Endothelial cell of umbilical vein (primary cell): ENCODE measurements at regions not wholly inside any gene's neighbourhood (a gene's known extent, or its start where the extent isn't known, plus 50 kb on each side); places are given as distances from the start of the nearest gene placed in this dataset.

Experiments used
- BruUV-seq: library from RNA; stranded (reverse); fragments of 400-500 nt; replicated peaks from 2 replicates; lab custom pipeline; 2021; lab: Mats Ljungman, UMichigan
- CTCF ChIA-PET: fragments of 300-600, 350-600 bp; sonication (Branson Sonifier 250); formaldehyde crosslinking; loops from one replicate; lab custom pipeline; 2021; ENCODE audit warnings: antibody characterized with exemption, inconsistent platforms; lab: Charles Lee
- POLR2A ChIA-PET: fragments of 300-600, 350-600 bp; sonication (Branson Sonifier 250); formaldehyde crosslinking; loops from one replicate; lab custom pipeline; 2021; ENCODE audit warnings: antibody characterized with exemption, inconsistent platforms; lab: Charles Lee
- DNase-seq: peaks from one replicate; pipeline ENCODE4 v3.0.0-alpha.2; 2011; ENCODE audit warnings: low read depth, low spot score
- FAIRE-seq: peaks from 2 replicates; lab custom pipeline; 2011; peaks lifted over from hg19 to GRCh38; lab: Jason Lieb, UNC
- H2AFZ ChIP-seq: 2 replicates; pipeline ENCODE4 v1.6.0; 2012; ENCODE audit warnings: low read depth, low read length, control low read depth, inconsistent platforms
- H3K27ac ChIP-seq: 2 replicates; pipeline ENCODE4 v1.5.1; 2011; ENCODE audit warnings: low read depth, mild to moderate bottlenecking, control low read depth, low read length, moderate library complexity; ENCODE audit not compliant: insufficient read depth
- H3K27me3 ChIP-seq, 2 experiments: 2 replicates each; pipeline versions ENCODE4 v1.6.0 to v1.6.1; 2011; ENCODE audit warnings: low read length in 2 of 2, mixed read lengths in 1 of 2; ENCODE audit not compliant: control insufficient read depth in 2 of 2, insufficient read depth in 2 of 2
- H3K36me3 ChIP-seq, 2 experiments: 2 replicates in 1 of 2; 3 replicates in 1 of 2; pipeline ENCODE4 v1.5.1; 2011; ENCODE audit warnings: low read length in 2 of 2, mild to moderate bottlenecking in 1 of 2, moderate library complexity in 1 of 2; ENCODE audit not compliant: control insufficient read depth in 2 of 2, insufficient read depth in 2 of 2; ENCODE audit errors: extremely low read depth in 1 of 2
- H3K4me1 ChIP-seq: 3 replicates; pipeline ENCODE4 v1.5.1; 2011; ENCODE audit warnings: mild to moderate bottlenecking, low read length; ENCODE audit not compliant: control insufficient read depth, insufficient read depth; ENCODE audit errors: extremely low read depth
- H3K4me2 ChIP-seq: 2 replicates; pipeline ENCODE4 v1.6.1; 2011; ENCODE audit warnings: low read length, control low read depth, mixed read lengths; ENCODE audit not compliant: insufficient read depth
- H3K4me3 ChIP-seq, 3 experiments: fragments of 200-600 bp in 1 of 3; sonication (generic), shearing (Covaris generic) in 1 of 3; replicated peaks in 1 of 3; 2 replicates each; pipeline ENCODE4 v1.5.1; 2011 to 2016; ENCODE audit warnings: control low read depth in 3 of 3, low read length in 3 of 3, mild to moderate bottlenecking in 2 of 3, inconsistent platforms in 1 of 3, low read depth in 1 of 3, moderate library complexity in 1 of 3; ENCODE audit not compliant: insufficient read depth in 1 of 3
- H3K79me2 ChIP-seq: 2 replicates; pipeline ENCODE4 v1.6.0; 2012; ENCODE audit warnings: low read length, inconsistent platforms; ENCODE audit not compliant: control insufficient read depth, insufficient read depth
- H3K9ac ChIP-seq: replicated peaks from 2 replicates; pipeline ENCODE3; 2011; ENCODE audit warnings: low read length, control low read depth; ENCODE audit not compliant: insufficient read depth; ENCODE audit errors: extremely low read depth
- H3K9me1 ChIP-seq: replicated peaks from 3 replicates; pipeline ENCODE4 v1.6.0; 2011; ENCODE audit warnings: mild to moderate bottlenecking, low read length; ENCODE audit not compliant: control insufficient read depth, insufficient read depth; ENCODE audit errors: extremely low read depth
- H3K9me3 ChIP-seq: replicated peaks from 2 replicates; pipeline ENCODE4 v1.5.1; 2012; ENCODE audit warnings: low read length, inconsistent platforms; ENCODE audit not compliant: control insufficient read depth, insufficient read depth
- H4K20me1 ChIP-seq: replicated peaks from 2 replicates; pipeline ENCODE3; 2011; ENCODE audit warnings: mild to moderate bottlenecking, low read length; ENCODE audit not compliant: control insufficient read depth, insufficient read depth; ENCODE audit errors: extremely low read depth
- CTCF ChIP-seq, 2 donors: IDR thresholded peaks; 1 replicate in 1 of 2; 2 replicates in 1 of 2; pipeline ENCODE4 v1.5.1; 2011; ENCODE audit warnings: low read length in 2 of 2, mild to moderate bottlenecking in 2 of 2, moderate library complexity in 2 of 2, control low read depth in 1 of 2, inconsistent platforms in 1 of 2, low read depth in 1 of 2; ENCODE audit not compliant: insufficient read depth in 1 of 2; ENCODE audit errors: extremely low read depth in 1 of 2
- EZH2 ChIP-seq: IDR thresholded peaks from 2 replicates; pipeline ENCODE4 v1.6.1; 2012; ENCODE audit warnings: borderline replicate concordance, low read depth, mild to moderate bottlenecking, moderate library complexity, low read length, inconsistent platforms; ENCODE audit not compliant: severe bottlenecking
- FOS ChIP-seq: IDR thresholded peaks from 2 replicates; pipeline ENCODE4 v1.6.1; 2011; ENCODE audit warnings: mild to moderate bottlenecking, low read length, moderate library complexity, borderline replicate concordance; ENCODE audit not compliant: insufficient read depth
- GATA2 ChIP-seq: IDR thresholded peaks from 2 replicates; pipeline ENCODE4 v1.7.0; 2011; ENCODE audit warnings: low read depth, mild to moderate bottlenecking, moderate library complexity, mixed read lengths, low read length; ENCODE audit not compliant: insufficient read length, insufficient read depth
- JUN ChIP-seq: IDR thresholded peaks from 2 replicates; pipeline ENCODE4 v1.6.1; 2011; ENCODE audit warnings: borderline replicate concordance, low read depth; ENCODE audit not compliant: insufficient read length, insufficient read depth
- MAX ChIP-seq: IDR thresholded peaks from 2 replicates; pipeline ENCODE4 v1.6.1; 2011; ENCODE audit not compliant: insufficient read depth, insufficient read length
- MYC ChIP-seq: IDR thresholded peaks from one replicate; pipeline ENCODE4 v1.6.1; 2011; ENCODE audit warnings: mild to moderate bottlenecking, low read depth, low read length
- POLR2A ChIP-seq: IDR thresholded peaks from 2 replicates; pipeline ENCODE4 v1.6.1; 2012; ENCODE audit warnings: low read depth, mild to moderate bottlenecking, control low read depth, low read length
- POLR2AphosphoS5 ChIP-seq: IDR thresholded peaks from 2 replicates; pipeline ENCODE4 v1.6.1; 2012; ENCODE audit warnings: low read depth, mild to moderate bottlenecking, control low read depth, low read length, moderate library complexity; ENCODE audit not compliant: insufficient read depth
- dilution Hi-C: fragments of 300-500 bp; cut with MboI; formaldehyde crosslinking; loops from one replicate; pipeline ENCODE4 v1.15.0; 2019; ENCODE audit warnings: low sequenced_read_pairs; ENCODE audit not compliant: extremely low pct_ligation_motif_present
- intact Hi-C: fragments of 100-400 bp; cut with micrococcal nuclease; formaldehyde crosslinking; loops from one replicate; pipeline ENCODE4 v1.10.0; 2022

GRCh38 chr18:64539847-64540246 is 391.0 kb upstream of the LINC00305 start:
- ChIA-PET POLR2A (no interaction called here), CTCF (no interaction called here)
- Histone ChIP-seq H3K27me3 (no peaks in the 10 kb centered on the region), H3K36me3 (no peaks in the 10 kb centered on the region), H3K27ac (no peak overlapping the region), H3K4me1 (no peaks in the 10 kb centered on the region), H3K9me1 (no peaks in the 10 kb centered on the region), H4K20me1 (no peaks in the 10 kb centered on the region), H3K9ac (no peak overlapping the region), H3K9me3 (peaks cover 4% of the 10 kb centered on the region), H3K79me2 (no peaks in the 10 kb centered on the region), H3K4me2 (no peak overlapping the region), H3K4me3 (no peak overlapping the region), H2AFZ (no peak overlapping the region)
- intact Hi-C loops = no loop called here
- FAIRE-seq (no peak), DNase-seq (no peak)
- BruUV-seq = no TSS peak
- dilution Hi-C loops = no loop called here
- TF ChIP-seq FOS = no peak
- no peak for TF ChIP-seq MAX
- TF ChIP-seq CTCF (IDR thresholded peaks at IDR 0.05; ENCODE audit: extremely low read depth in 1 of 2, insufficient read depth in 1 of 2, low read depth in 1 of 2, low read length in 2 of 2) = no peak
- TF ChIP-seq MYC = no peak
- no peak for TF ChIP-seq EZH2
- no peak for TF ChIP-seq JUN
- no peak for TF ChIP-seq GATA2
- no peak for TF ChIP-seq POLR2A
- TF ChIP-seq POLR2AphosphoS5 = no peak
